HepG2 (cell line): ENCODE measurements at regions not wholly inside any gene's neighbourhood (a gene's known extent, or its start where the extent isn't known, plus 50 kb on each side); places are given as distances from the start of the nearest gene placed in this dataset.

ENCODE experiments used
- ATAC-seq: fragments of 200-7000 bp; cut with Tn5 transposase; 3 replicates; pipeline ENCODE4 v1.9.1; 2020; ENCODE audit warnings: mild to moderate bottlenecking, moderate library complexity
- BruUV-seq: library from RNA; stranded (reverse); fragments of 400-500 nt; replicated peaks from 2 replicates; lab custom pipeline; 2021; lab: Mats Ljungman, UMichigan
- CTCF ChIA-PET: fragments of 300-600 bp; formaldehyde crosslinking; extraction: SDS; loops from one replicate; lab custom pipeline; 2021; ENCODE audit warnings: low total read pairs, inconsistent platforms, low intra/inter-chr PET ratio; lab: Yijun Ruan, JAX
- POLR2A ChIA-PET: fragments of 350-600 bp; sonication (Branson Sonifier 250); formaldehyde crosslinking; loops from one replicate; lab custom pipeline; 2020; ENCODE audit warnings: antibody characterized with exemption, inconsistent platforms; lab: Yijun Ruan, JAX
- DNase-seq: peaks from one replicate; pipeline ENCODE4 v3.0.0-alpha.2; 2015; ENCODE audit warnings: low spot score
- FAIRE-seq: peaks from 3 replicates; lab custom pipeline; 2011; peaks lifted over from hg19 to GRCh38; lab: Jason Lieb, UNC
- H2AFZ ChIP-seq: one replicate; pipeline ENCODE4 v1.6.1; 2011; ENCODE audit warnings: low read length, inconsistent platforms
- H3K27ac ChIP-seq: fragments of 300-600 bp; 3 replicates; pipeline ENCODE4 v1.8.0; 2011; ENCODE audit warnings: mixed run types, mild to moderate bottlenecking, mixed read lengths, low read length, inconsistent platforms; ENCODE audit not compliant: insufficient read depth; ENCODE audit errors: extremely low read length
- H3K27me3 ChIP-seq, 2 experiments: fragments of 200-600 bp in 1 of 2; 2 replicates in 1 of 2; 3 replicates in 1 of 2; pipeline versions ENCODE4 v1.6.0 to v1.8.0; 2011; ENCODE audit warnings: low read length in 2 of 2, mild to moderate bottlenecking in 2 of 2, moderate library complexity in 2 of 2, inconsistent platforms in 1 of 2; ENCODE audit not compliant: insufficient read depth in 2 of 2, control insufficient read depth in 1 of 2
- H3K36me3 ChIP-seq, 2 experiments: fragments of 200-600 bp in 1 of 2; replicated peaks in 1 of 2; 2 replicates in 1 of 2; 3 replicates in 1 of 2; pipeline versions ENCODE4 v1.5.1 to v1.8.0; 2011; ENCODE audit warnings: low read length in 2 of 2, inconsistent platforms in 1 of 2; ENCODE audit not compliant: insufficient read depth in 2 of 2, control insufficient read depth in 1 of 2
- H3K4me1 ChIP-seq: 2 replicates; pipeline ENCODE4 v1.5.1; 2012; ENCODE audit warnings: low read length, inconsistent platforms; ENCODE audit not compliant: insufficient read depth
- H3K4me2 ChIP-seq: 2 replicates; pipeline ENCODE4 v1.6.0; 2011; ENCODE audit warnings: low read depth, low read length, inconsistent platforms
- H3K4me3 ChIP-seq, 3 experiments: fragments of 200-600 bp in 1 of 3; sonication (generic), shearing (Covaris generic) in 1 of 3; replicated peaks in 1 of 3; 2 replicates each; pipeline ENCODE4 v1.5.1; 2011 to 2016; ENCODE audit warnings: low read length in 3 of 3, inconsistent platforms in 2 of 3, low read depth in 2 of 3, mild to moderate bottlenecking in 2 of 3, control low read depth in 1 of 3, mixed read lengths in 1 of 3; ENCODE audit not compliant: insufficient read depth in 1 of 3
- H3K79me2 ChIP-seq: one replicate; pipeline ENCODE4 v1.6.1; 2011; ENCODE audit warnings: low read length, inconsistent platforms; ENCODE audit not compliant: insufficient read depth
- H3K9ac ChIP-seq: 2 replicates; pipeline ENCODE4 v1.6.0; 2011; ENCODE audit warnings: mild to moderate bottlenecking, low read depth, low read length, inconsistent platforms; ENCODE audit not compliant: insufficient read depth
- H3K9me3 ChIP-seq: 2 replicates; pipeline ENCODE4 v1.5.1; 2012; ENCODE audit warnings: mild to moderate bottlenecking, low read length
- H4K20me1 ChIP-seq: 2 replicates; pipeline ENCODE4 v1.6.0; 2011; ENCODE audit warnings: inconsistent platforms, mild to moderate bottlenecking, low read length, moderate library complexity; ENCODE audit not compliant: insufficient read depth
- FOSL2 ChIP-seq: sonication (generic); formaldehyde crosslinking; IDR thresholded peaks from 2 replicates; pipeline ENCODE4 v1.4.0; 2020; ENCODE audit warnings: missing genetic modification reagents
- GATAD2A ChIP-seq: IDR thresholded peaks from 2 replicates; pipeline ENCODE4 v1.6.1; 2016
- MAFF ChIP-seq: IDR thresholded peaks from 2 replicates; pipeline ENCODE4 v1.6.1; 2011; ENCODE audit warnings: low read depth, low read length, improper control_type of control experiment
- MEF2D ChIP-seq: sonication (generic); formaldehyde crosslinking; IDR thresholded peaks from 2 replicates; pipeline ENCODE4 v1.5.1; 2020; ENCODE audit warnings: mild to moderate bottlenecking, missing genetic modification reagents
- MXD3 ChIP-seq: IDR thresholded peaks from 2 replicates; pipeline ENCODE4 v1.6.1; 2016; ENCODE audit warnings: mild to moderate bottlenecking, missing biosample characterization, missing genetic modification reagents
- NR2F6 ChIP-seq, 2 experiments: IDR thresholded peaks; 2 replicates each; pipeline ENCODE4 v1.6.1; 2016; ENCODE audit warnings: antibody characterized with exemption in 1 of 2, mild to moderate bottlenecking in 1 of 2
- RARA ChIP-seq: IDR thresholded peaks from 2 replicates; pipeline ENCODE4 v1.6.1; 2016; ENCODE audit warnings: missing genetic modification reagents, missing compliant biosample characterization
- RFX5 ChIP-seq: IDR thresholded peaks from 2 replicates; pipeline ENCODE4 v1.6.1; 2011; ENCODE audit warnings: low read depth, low read length, improper control_type of control experiment
- SMAD1 ChIP-seq: sonication (generic); formaldehyde crosslinking; IDR thresholded peaks from 2 replicates; pipeline ENCODE4 v1.4.0; 2020; ENCODE audit warnings: missing genetic modification reagents, low read depth, mild to moderate bottlenecking, borderline replicate concordance
- SOX13 ChIP-seq, 3 experiments: fragments of 450-650 bp in 1 of 3; sonication (generic) in 1 of 3; formaldehyde crosslinking in 1 of 3; IDR thresholded peaks in 2 of 3; conservative IDR thresholded peaks in 1 of 3; 2 replicates each; pipeline versions ENCODE4 v1.5.0 to v1.6.1; 2016 to 2020; ENCODE audit warnings: antibody characterized with exemption in 1 of 3, mild to moderate bottlenecking in 1 of 3, missing compliant biosample characterization in 1 of 3, missing genetic modification reagents in 1 of 3, moderate library complexity in 1 of 3
- SYNCRIP ChIP-seq: fragments of 200-400 bp; formaldehyde crosslinking; IDR thresholded peaks from 2 replicates; pipeline ENCODE4 v1.6.1; 2018; ENCODE audit warnings: mild to moderate bottlenecking, low read depth, low read length; ENCODE audit not compliant: insufficient read depth
- ZNF205 ChIP-seq: IDR thresholded peaks from 2 replicates; pipeline ENCODE4 v1.6.1; 2018; ENCODE audit warnings: missing biosample characterization, missing genetic modification reagents
- ZNF224 ChIP-seq: sonication (generic); formaldehyde crosslinking; IDR thresholded peaks from 2 replicates; pipeline ENCODE4 v1.5.0; 2020; ENCODE audit warnings: mild to moderate bottlenecking, missing genetic modification reagents
- ZNF292 ChIP-seq: sonication (generic); formaldehyde crosslinking; IDR thresholded peaks from 2 replicates; pipeline ENCODE4 v1.8.1; 2022; ENCODE audit warnings: mild to moderate bottlenecking, low read depth, missing genetic modification reagents, borderline replicate concordance
- WGBS: methylation state at CpG from one replicate; pipeline ENCODE4 v1.1.6; 2017; ENCODE audit warnings: low lambda C conversion rate; 5-methylcytosine and 5-hydroxymethylcytosine counted together
- in situ Hi-C: cut with HindIII; loops from 2 replicates; pipeline ENCODE4 v1.10.0; 2017; ENCODE audit warnings: low pct_unique_long_range_greater_than_20kb; ENCODE audit not compliant: extremely low pct_ligation_motif_present
- intact Hi-C: fragments of 100-400 bp; cut with micrococcal nuclease; formaldehyde crosslinking; loops from one replicate; pipeline ENCODE4 v1.10.0; 2022; ENCODE audit not compliant: unreplicated experiment
- TF ChIP-seq, protein P1 (sequence below): IDR thresholded peaks from 2 replicates; pipeline ENCODE4 v1.6.1; 2016; ENCODE audit warnings: low read depth, missing genetic modification reagents, missing compliant biosample characterization
- TF ChIP-seq, protein P2 (sequence below): sonication (generic); formaldehyde crosslinking; IDR thresholded peaks from 2 replicates; pipeline ENCODE4 v1.4.0; 2020; ENCODE audit warnings: missing genetic modification reagents

DNA sequence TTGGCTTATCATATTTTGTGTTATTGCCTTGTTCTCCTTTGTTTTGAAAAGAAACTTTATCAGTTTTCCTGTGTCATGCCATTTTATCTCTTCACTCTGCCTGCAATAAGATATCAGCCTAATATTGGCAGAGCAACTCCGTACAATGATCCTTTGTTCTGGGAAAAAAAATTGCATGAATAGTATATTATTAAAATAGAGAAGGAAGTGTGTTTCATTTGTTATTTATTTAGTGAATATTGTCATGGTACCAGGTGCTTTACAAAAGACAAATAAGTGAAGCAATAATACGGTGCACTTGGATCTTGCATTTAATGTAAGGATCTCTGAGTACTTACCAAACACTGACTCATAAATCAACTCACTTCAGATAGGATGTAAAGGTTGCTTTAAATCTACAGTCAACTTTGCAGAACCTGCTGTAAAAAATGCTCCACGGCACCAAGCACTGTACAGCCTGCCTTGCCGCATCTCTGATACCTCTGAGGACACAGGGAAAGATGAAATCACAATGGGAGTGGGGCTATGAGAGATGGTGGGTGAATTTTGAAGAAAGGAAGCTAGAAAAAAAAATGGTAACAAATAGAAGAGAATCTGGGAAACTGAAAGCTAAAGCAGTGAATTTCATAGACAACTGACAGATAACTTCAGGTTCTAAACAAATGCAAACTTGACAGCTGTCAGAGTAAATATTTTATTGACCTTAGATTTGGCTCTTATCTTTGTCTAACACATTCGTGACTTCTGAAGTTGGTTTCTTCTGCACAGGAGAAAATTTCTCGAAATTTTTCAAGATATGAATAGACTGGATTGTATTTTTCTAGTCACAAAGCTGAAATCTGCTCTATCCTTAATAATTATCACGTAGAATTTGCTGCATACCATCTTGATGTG lies 232.1 kb downstream of the ENC1 start:
- intact Hi-C loops (loop anchor here (1.0 to 5.0 kb wide), 3 partner anchors 92 to 230 kb away; no protein-coding TSS in a partner anchor), in situ Hi-C loops (no loop called here)
- Histone ChIP-seq H3K79me2 (no peaks in the 10 kb centered on the region), H3K36me3 (no peaks in the 10 kb centered on the region), H3K9ac (peak overlapping the region; percentile 42), H2AFZ (no peak overlapping the region), H3K27ac (peak overlapping the region; percentile 66), H3K4me3 (peak overlapping the region in 2 of 3 experiments; percentile 35 to 38; a peak in 2 of 6 replicates), H3K4me1 (peaks cover 66% of the 10 kb centered on the region), H3K4me2 (peak overlapping the region; percentile 64), H3K27me3 (no peaks in the 10 kb centered on the region), H4K20me1 (no peaks in the 10 kb centered on the region), H3K9me3 (no peaks in the 10 kb centered on the region)
- no TSS peak for BruUV-seq
- ATAC-seq (peak; percentile 96), FAIRE-seq (no peak), DNase-seq (peak; percentile 96)
- ChIA-PET POLR2A (interaction anchor here (1.0 to 1.8 kb wide), 3 partner anchors 226 to 232 kb away, joined by 3 to 12 read pairs (median 3); partner anchors contain the start of gene ENC1), CTCF (no interaction called here)
- 15% methylated on average over 7 of the region's 7 CpGs for WGBS
- peak; percentile 54; the same call in 1 of the 2 replicates for TF ChIP-seq RARA (CRISPR knock-in tag)
- TF ChIP-seq, protein P1, sequence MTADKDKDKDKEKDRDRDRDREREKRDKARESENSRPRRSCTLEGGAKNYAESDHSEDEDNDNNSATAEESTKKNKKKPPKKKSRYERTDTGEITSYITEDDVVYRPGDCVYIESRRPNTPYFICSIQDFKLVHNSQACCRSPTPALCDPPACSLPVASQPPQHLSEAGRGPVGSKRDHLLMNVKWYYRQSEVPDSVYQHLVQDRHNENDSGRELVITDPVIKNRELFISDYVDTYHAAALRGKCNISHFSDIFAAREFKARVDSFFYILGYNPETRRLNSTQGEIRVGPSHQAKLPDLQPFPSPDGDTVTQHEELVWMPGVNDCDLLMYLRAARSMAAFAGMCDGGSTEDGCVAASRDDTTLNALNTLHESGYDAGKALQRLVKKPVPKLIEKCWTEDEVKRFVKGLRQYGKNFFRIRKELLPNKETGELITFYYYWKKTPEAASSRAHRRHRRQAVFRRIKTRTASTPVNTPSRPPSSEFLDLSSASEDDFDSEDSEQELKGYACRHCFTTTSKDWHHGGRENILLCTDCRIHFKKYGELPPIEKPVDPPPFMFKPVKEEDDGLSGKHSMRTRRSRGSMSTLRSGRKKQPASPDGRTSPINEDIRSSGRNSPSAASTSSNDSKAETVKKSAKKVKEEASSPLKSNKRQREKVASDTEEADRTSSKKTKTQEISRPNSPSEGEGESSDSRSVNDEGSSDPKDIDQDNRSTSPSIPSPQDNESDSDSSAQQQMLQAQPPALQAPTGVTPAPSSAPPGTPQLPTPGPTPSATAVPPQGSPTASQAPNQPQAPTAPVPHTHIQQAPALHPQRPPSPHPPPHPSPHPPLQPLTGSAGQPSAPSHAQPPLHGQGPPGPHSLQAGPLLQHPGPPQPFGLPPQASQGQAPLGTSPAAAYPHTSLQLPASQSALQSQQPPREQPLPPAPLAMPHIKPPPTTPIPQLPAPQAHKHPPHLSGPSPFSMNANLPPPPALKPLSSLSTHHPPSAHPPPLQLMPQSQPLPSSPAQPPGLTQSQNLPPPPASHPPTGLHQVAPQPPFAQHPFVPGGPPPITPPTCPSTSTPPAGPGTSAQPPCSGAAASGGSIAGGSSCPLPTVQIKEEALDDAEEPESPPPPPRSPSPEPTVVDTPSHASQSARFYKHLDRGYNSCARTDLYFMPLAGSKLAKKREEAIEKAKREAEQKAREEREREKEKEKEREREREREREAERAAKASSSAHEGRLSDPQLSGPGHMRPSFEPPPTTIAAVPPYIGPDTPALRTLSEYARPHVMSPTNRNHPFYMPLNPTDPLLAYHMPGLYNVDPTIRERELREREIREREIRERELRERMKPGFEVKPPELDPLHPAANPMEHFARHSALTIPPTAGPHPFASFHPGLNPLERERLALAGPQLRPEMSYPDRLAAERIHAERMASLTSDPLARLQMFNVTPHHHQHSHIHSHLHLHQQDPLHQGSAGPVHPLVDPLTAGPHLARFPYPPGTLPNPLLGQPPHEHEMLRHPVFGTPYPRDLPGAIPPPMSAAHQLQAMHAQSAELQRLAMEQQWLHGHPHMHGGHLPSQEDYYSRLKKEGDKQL: 0 out of 2 replicates have a peak, but pooled peaks have one; percentile 59
- TF ChIP-seq ZNF292 (CRISPR knock-in tag): peak; percentile 54; the same call in 1 of the 2 replicates
- peak; percentile 34; the same call in 1 of the 2 replicates for TF ChIP-seq ZNF205 (CRISPR knock-in tag)
- TF ChIP-seq NR2F6 (IDR thresholded peaks at IDR 0.05): peak; percentile 54
- TF ChIP-seq NR2F6 (CRISPR knock-in tag; IDR thresholded peaks at IDR 0.05): peak; percentile 49; the same call in 1 of the 2 replicates
- TF ChIP-seq SMAD1 (CRISPR knock-in tag): no peak
- no peak for TF ChIP-seq MEF2D (CRISPR knock-in tag)
- TF ChIP-seq SOX13 (IDR thresholded peaks at IDR 0.05): peak; percentile 33; the same call in 1 of the 2 replicates
- TF ChIP-seq SOX13 (CRISPR knock-in tag; conservative IDR thresholded peaks at IDR 0.05 in 1 of 2, IDR thresholded peaks at IDR 0.05 in 1 of 2): peak in 1 of 2 experiments; percentile 88; a peak in 2 of 4 replicates
- no peak for TF ChIP-seq ZNF224 (CRISPR knock-in tag)
- no peak for TF ChIP-seq SYNCRIP
- TF ChIP-seq RFX5: no peak
- no peak for TF ChIP-seq MAFF
- no peak for TF ChIP-seq MXD3 (CRISPR knock-in tag)
- TF ChIP-seq, protein P2, sequence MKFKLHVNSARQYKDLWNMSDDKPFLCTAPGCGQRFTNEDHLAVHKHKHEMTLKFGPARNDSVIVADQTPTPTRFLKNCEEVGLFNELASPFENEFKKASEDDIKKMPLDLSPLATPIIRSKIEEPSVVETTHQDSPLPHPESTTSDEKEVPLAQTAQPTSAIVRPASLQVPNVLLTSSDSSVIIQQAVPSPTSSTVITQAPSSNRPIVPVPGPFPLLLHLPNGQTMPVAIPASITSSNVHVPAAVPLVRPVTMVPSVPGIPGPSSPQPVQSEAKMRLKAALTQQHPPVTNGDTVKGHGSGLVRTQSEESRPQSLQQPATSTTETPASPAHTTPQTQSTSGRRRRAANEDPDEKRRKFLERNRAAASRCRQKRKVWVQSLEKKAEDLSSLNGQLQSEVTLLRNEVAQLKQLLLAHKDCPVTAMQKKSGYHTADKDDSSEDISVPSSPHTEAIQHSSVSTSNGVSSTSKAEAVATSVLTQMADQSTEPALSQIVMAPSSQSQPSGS (CRISPR knock-in tag): 0 out of 2 replicates have a peak, but pooled peaks have one; percentile 27
- peak; percentile 84 for TF ChIP-seq FOSL2 (CRISPR knock-in tag)
- TF ChIP-seq GATAD2A: peak; percentile 90
